ENCODE measurements at regions not wholly inside any gene's neighbourhood (a gene's known extent, or its start where the extent isn't known, plus 50 kb on each side); places are given as distances from the start of the nearest gene placed in this dataset.

DNA sequence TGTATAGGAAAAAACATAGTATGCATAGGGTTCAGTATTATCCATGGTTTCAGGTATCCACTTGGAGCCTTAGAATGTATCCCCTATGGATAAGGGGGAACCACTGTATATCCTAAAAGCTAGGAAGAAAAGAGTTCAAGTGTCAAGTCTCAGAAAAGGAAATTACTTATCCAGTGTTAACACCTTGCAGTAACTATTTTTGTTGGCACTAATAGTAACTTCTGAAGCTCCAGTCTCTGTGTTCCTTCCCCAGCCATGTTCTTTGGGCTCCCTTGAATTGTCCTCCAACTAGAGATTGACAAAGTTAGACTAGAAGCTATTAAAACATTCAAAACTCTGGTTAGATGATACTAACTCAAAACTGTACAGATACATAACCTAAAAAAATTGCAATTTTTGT, 370.8 kb downstream of the NFIB start:
- TF ChIP-seq EZH2 (IDR thresholded peaks at IDR 0.05; ENCODE audit: insufficient read depth, poor library complexity, severe bottlenecking), result no peak
- no peak for TF ChIP-seq EZH2phosphoT487 (IDR thresholded peaks at IDR 0.05; ENCODE audit: insufficient read depth, low read depth)

Measured in GM23248 (cell line).